ENCODE measurements at regions not wholly inside any gene's neighbourhood (a gene's known extent, or its start where the extent isn't known, plus 50 kb on each side); places are given as distances from the start of the nearest gene placed in this dataset.

GRCh38 chr17:74051348-74051747, 152.1 kb upstream of the RPL38 start:
- no peak for DNase-seq (ENCODE audit: low spot score)

GRCh38 chr17:74052993-74053711, 150.3 kb upstream of the RPL38 start:
- peak; percentile 48 for DNase-seq (ENCODE audit: low spot score)

GRCh38 chr17:74053712-74054078, 149.8 kb upstream of the RPL38 start:
- DNase-seq (ENCODE audit: low spot score) = no peak

GRCh38 chr17:74054249-74054648, 149.2 kb upstream of the RPL38 start:
- no peak for DNase-seq (ENCODE audit: low spot score)

- DNase-seq (ENCODE audit: low spot score) = peak; percentile 35
Observed at GRCh38 chr17:74055508-74056160, 147.8 kb upstream of the RPL38 start.

- DNase-seq (ENCODE audit: low spot score) = no peak
Observed at GRCh38 chr17:74059479-74060240, 143.8 kb upstream of the RPL38 start.

- no peak for DNase-seq (ENCODE audit: low spot score)
Observed at GRCh38 chr17:74061758-74062157, 141.7 kb upstream of the RPL38 start.

GRCh38 chr17:74062234-74062633, 141.2 kb upstream of the RPL38 start:
- no peak for DNase-seq (ENCODE audit: low spot score)

- DNase-seq (ENCODE audit: low spot score) = no peak
Observed at GRCh38 chr17:74063439-74063838, 140.0 kb upstream of the RPL38 start.

GRCh38 chr17:74070374-74070773, 133.1 kb upstream of the RPL38 start:
- no peak for DNase-seq (ENCODE audit: low spot score)

GRCh38 chr17:74070998-74071679, 132.3 kb upstream of the RPL38 start:
- no peak for DNase-seq (ENCODE audit: low spot score)

GRCh38 chr17:74072340-74072739, 131.1 kb upstream of the RPL38 start:
- DNase-seq (ENCODE audit: low spot score) = no peak

GRCh38 chr17:74076446-74076845, 127.0 kb upstream of the RPL38 start:
- DNase-seq (ENCODE audit: low spot score) = no peak

- no peak for DNase-seq (ENCODE audit: low spot score)
Observed at GRCh38 chr17:74077231-74077630, 126.2 kb upstream of the RPL38 start.

GRCh38 chr17:74078363-74078941, 125.0 kb upstream of the RPL38 start:
- no peak for DNase-seq (ENCODE audit: low spot score)

- no peak for DNase-seq (ENCODE audit: low spot score)
Observed at GRCh38 chr17:74079537-74080300, 123.8 kb upstream of the RPL38 start.

GRCh38 chr17:74080656-74081582, 122.6 kb upstream of the RPL38 start:
- no peak for DNase-seq (ENCODE audit: low spot score)

GRCh38 chr17:74082886-74083285, 120.6 kb upstream of the RPL38 start:
- no peak for DNase-seq (ENCODE audit: low spot score)

GRCh38 chr17:74083321-74083720, 120.2 kb upstream of the RPL38 start:
- no peak for DNase-seq (ENCODE audit: low spot score)

- peak; percentile 52 for DNase-seq (ENCODE audit: low spot score)
Observed at GRCh38 chr17:74085434-74085833, 118.0 kb upstream of the RPL38 start.

Data from iPS-NIHi11 (cell line).